ENCODE measurements at regions not wholly inside any gene's neighbourhood (a gene's known extent, or its start where the extent isn't known, plus 50 kb on each side); places are given as distances from the start of the nearest gene placed in this dataset.

- H3K27me3 ChIP-seq (ENCODE audit: control insufficient read depth, insufficient read depth, low read length), result no peaks in the 10 kb centered on the region
Measured at GRCh38 chr9:31232485-31232884, 1152.0 kb upstream of the ACO1 start.

GRCh38 chr9:31236344-31236743 lies 1148.1 kb upstream of the ACO1 start:
- Histone ChIP-seq H3K27ac (ENCODE audit: low read length) (no peak overlapping the region), H3K36me3 (ENCODE audit: control insufficient read depth, insufficient read depth, low read length) (no peaks in the 10 kb centered on the region), H3K4me3 (ENCODE audit: low read length) (no peak overlapping the region), H3K27me3 (ENCODE audit: control insufficient read depth, insufficient read depth, low read length) (no peaks in the 10 kb centered on the region), H3K9me3 (ENCODE audit: control insufficient read depth, insufficient read depth, low read length) (peaks cover 3% of the 10 kb centered on the region), H3K4me1 (ENCODE audit: control insufficient read depth, insufficient read depth, low read length) (no peaks in the 10 kb centered on the region)
- intact Hi-C loops (cut with micrococcal nuclease), result no loop called here
- no peak for ATAC-seq
- H3K4me1 Mint-ChIP-seq, result no peaks in the 10 kb centered on the region
- no peak overlapping the region for H3K4me3 Mint-ChIP-seq
- TF ChIP-seq CTCF (IDR thresholded peaks at IDR 0.05), result no peak
- H3K36me3 Mint-ChIP-seq, result no peaks in the 10 kb centered on the region
- H3K27ac Mint-ChIP-seq, result no peak overlapping the region
- no peaks in the 10 kb centered on the region for H3K27me3 Mint-ChIP-seq (ENCODE audit: low read depth in 2 of 2)
- DNase-seq, result no peak
- 71% methylated on average over 1 of the region's 2 CpGs for WGBS (ENCODE audit: insufficient coverage)
- peaks cover 2 to 10% of the 10 kb centered on the region in 2 donors for H3K9me3 Mint-ChIP-seq

More at GRCh38 chr9:31232485-31232884, 1152.0 kb upstream of the ACO1 start:
- peaks cover 6 to 24% of the 10 kb centered on the region in 2 donors for H3K9me3 Mint-ChIP-seq
- H3K4me1 Mint-ChIP-seq, result no peaks in the 10 kb centered on the region
- H3K36me3 ChIP-seq (ENCODE audit: control insufficient read depth, insufficient read depth, low read length), result no peaks in the 10 kb centered on the region
- H3K4me1 ChIP-seq (ENCODE audit: control insufficient read depth, insufficient read depth, low read length), result no peaks in the 10 kb centered on the region
- no peak overlapping the region for H3K4me3 ChIP-seq (ENCODE audit: low read length)
- 62% methylated on average over 3 of the region's 3 CpGs for WGBS (ENCODE audit: insufficient coverage)
- no peaks in the 10 kb centered on the region for H3K27me3 Mint-ChIP-seq (ENCODE audit: low read depth in 2 of 2)
- TF ChIP-seq CTCF (IDR thresholded peaks at IDR 0.05), result no peak
- DNase-seq, result no peak
- no peaks in the 10 kb centered on the region for H3K36me3 Mint-ChIP-seq
- H3K27ac Mint-ChIP-seq, result no peak overlapping the region
- H3K4me3 Mint-ChIP-seq, result no peak overlapping the region
- ATAC-seq, result no peak
- H3K9me3 ChIP-seq (ENCODE audit: control insufficient read depth, insufficient read depth, low read length), result peaks cover 8% of the 10 kb centered on the region
- H3K27ac ChIP-seq (ENCODE audit: low read length), result no peak overlapping the region
- intact Hi-C loops (cut with micrococcal nuclease), result no loop called here

- intact Hi-C loops (cut with micrococcal nuclease), result no loop called here
- no peaks in the 10 kb centered on the region for H3K36me3 Mint-ChIP-seq
- no peak for ATAC-seq
- Histone ChIP-seq H3K4me1 (ENCODE audit: control insufficient read depth, insufficient read depth, low read length) (no peaks in the 10 kb centered on the region), H3K4me3 (ENCODE audit: low read length) (no peak overlapping the region), H3K9me3 (ENCODE audit: control insufficient read depth, insufficient read depth, low read length) (no peaks in the 10 kb centered on the region), H3K27ac (ENCODE audit: low read length) (no peak overlapping the region), H3K36me3 (ENCODE audit: control insufficient read depth, insufficient read depth, low read length) (no peaks in the 10 kb centered on the region), H3K27me3 (ENCODE audit: control insufficient read depth, insufficient read depth, low read length) (no peaks in the 10 kb centered on the region)
- no peak overlapping the region for H3K27ac Mint-ChIP-seq
- no peak for TF ChIP-seq CTCF (IDR thresholded peaks at IDR 0.05)
- DNase-seq, result no peak
- H3K9me3 Mint-ChIP-seq, result peaks cover 4 to 11% of the 10 kb centered on the region in 2 donors
- no peak overlapping the region for H3K4me3 Mint-ChIP-seq
- no peaks in the 10 kb centered on the region for H3K4me1 Mint-ChIP-seq
- WGBS (ENCODE audit: insufficient coverage), result no CpG with 5 or more reads among the region's 1 CpG
- no peaks in the 10 kb centered on the region for H3K27me3 Mint-ChIP-seq (ENCODE audit: low read depth in 2 of 2)
Measured at GRCh38 chr9:31243386-31243785, 1141.1 kb upstream of the ACO1 start.

- DNase-seq (no peak), ATAC-seq (no peak)
- Mint-ChIP-seq H3K4me1 (no peaks in the 10 kb centered on the region), H3K9me3 (peaks cover 10 to 25% of the 10 kb centered on the region in 2 donors), H3K27me3 (ENCODE audit: low read depth in 2 of 2) (no peaks in the 10 kb centered on the region), H3K36me3 (peaks cover 8% of the 10 kb centered on the region), H3K4me3 (no peak overlapping the region), H3K27ac (no peak overlapping the region)
- Histone ChIP-seq H3K9me3 (ENCODE audit: control insufficient read depth, insufficient read depth, low read length) (no peaks in the 10 kb centered on the region), H3K4me3 (ENCODE audit: low read length) (no peak overlapping the region), H3K27ac (ENCODE audit: low read length) (no peak overlapping the region), H3K36me3 (ENCODE audit: control insufficient read depth, insufficient read depth, low read length) (no peaks in the 10 kb centered on the region), H3K27me3 (ENCODE audit: control insufficient read depth, insufficient read depth, low read length) (no peaks in the 10 kb centered on the region), H3K4me1 (ENCODE audit: control insufficient read depth, insufficient read depth, low read length) (no peaks in the 10 kb centered on the region)
- intact Hi-C loops (cut with micrococcal nuclease), result no loop called here
- TF ChIP-seq CTCF (IDR thresholded peaks at IDR 0.05), result no peak
- WGBS (ENCODE audit: insufficient coverage), result no CpG with 5 or more reads among the region's 1 CpG
Measured at GRCh38 chr9:31248156-31248555, 1136.3 kb upstream of the ACO1 start.
